Testis (tissue), 2 donors: ENCODE measurements at regions not wholly inside any gene's neighbourhood (a gene's known extent, or its start where the extent isn't known, plus 50 kb on each side); places are given as distances from the start of the nearest gene placed in this dataset.

Experiments used
- POLR2A ChIP-seq: fragments of 450-650 bp; IDR thresholded peaks from one replicate; pipeline ENCODE4 v1.6.1; 2017; ENCODE audit warnings: antibody characterized with exemption, mild to moderate bottlenecking, moderate library complexity
- TF ChIP-seq, protein P1 (sequence below), 3 experiments: fragments of 450-650 bp in 2 of 3; fragments of 200-600 bp in 1 of 3; sonication (generic) in 1 of 3; IDR thresholded peaks; one replicate each; pipeline ENCODE4 v1.5.1; 2016 to 2019; ENCODE audit warnings: antibody characterized with exemption in 3 of 3, mild to moderate bottlenecking in 2 of 3, moderate library complexity in 1 of 3

DNA sequence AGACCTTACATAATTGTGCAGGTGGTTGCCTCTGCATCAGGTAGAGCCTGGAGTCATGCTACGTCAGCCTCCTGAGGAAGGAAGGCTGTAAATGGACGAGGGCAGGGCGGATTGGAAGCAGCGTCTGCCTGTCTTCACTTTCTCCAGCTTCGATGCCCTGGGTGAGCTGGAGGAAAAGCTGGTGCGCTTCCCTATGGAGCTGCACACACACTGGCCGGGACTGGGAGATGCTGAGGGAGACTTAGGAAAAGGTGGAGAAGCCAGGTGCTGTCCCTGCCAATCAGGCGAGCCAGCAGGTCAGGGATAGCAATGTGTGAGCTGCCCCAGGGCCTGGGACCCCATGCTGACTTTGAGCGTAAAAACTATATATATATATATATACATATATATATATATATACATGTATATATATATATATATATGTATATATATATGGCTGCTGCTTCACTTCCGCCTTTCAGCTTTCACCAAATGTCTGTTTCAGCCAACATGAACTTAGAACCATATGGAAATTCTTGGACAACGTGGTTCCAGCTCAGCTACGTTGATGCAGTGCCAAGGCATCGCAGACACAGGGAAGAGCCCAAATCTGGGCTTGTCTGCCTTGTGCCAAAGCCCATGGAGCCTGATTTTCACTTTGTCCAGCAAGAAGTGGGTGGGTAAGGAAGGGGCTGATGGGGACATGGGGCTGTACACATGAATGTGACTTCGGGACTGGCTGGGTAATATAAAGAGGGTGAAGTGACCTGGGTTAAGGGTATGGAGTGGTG, 71.5 kb upstream of the NKD1 start:
- TF ChIP-seq, protein P1, sequence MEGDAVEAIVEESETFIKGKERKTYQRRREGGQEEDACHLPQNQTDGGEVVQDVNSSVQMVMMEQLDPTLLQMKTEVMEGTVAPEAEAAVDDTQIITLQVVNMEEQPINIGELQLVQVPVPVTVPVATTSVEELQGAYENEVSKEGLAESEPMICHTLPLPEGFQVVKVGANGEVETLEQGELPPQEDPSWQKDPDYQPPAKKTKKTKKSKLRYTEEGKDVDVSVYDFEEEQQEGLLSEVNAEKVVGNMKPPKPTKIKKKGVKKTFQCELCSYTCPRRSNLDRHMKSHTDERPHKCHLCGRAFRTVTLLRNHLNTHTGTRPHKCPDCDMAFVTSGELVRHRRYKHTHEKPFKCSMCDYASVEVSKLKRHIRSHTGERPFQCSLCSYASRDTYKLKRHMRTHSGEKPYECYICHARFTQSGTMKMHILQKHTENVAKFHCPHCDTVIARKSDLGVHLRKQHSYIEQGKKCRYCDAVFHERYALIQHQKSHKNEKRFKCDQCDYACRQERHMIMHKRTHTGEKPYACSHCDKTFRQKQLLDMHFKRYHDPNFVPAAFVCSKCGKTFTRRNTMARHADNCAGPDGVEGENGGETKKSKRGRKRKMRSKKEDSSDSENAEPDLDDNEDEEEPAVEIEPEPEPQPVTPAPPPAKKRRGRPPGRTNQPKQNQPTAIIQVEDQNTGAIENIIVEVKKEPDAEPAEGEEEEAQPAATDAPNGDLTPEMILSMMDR (IDR thresholded peaks at IDR 0.05) = no peak
- no peak for TF ChIP-seq POLR2A
